ENCODE measurements at regions not wholly inside any gene's neighbourhood (a gene's known extent, or its start where the extent isn't known, plus 50 kb on each side); places are given as distances from the start of the nearest gene placed in this dataset.
"Not testable (repeated sequence)": the region's sequence is repeated elsewhere in the genome, so short reads cannot be mapped to it uniquely, and the experiment has no call there.

- DNase-seq = no peak
- Mint-ChIP-seq H3K27me3 (peaks cover 3% of the 10 kb centered on the region), H3K4me3 (no peak overlapping the region), H3K4me1 (peaks cover 2% of the 10 kb centered on the region), H3K36me3 (ENCODE audit: low read depth) (no peaks in the 10 kb centered on the region), H3K9me3 (no peaks in the 10 kb centered on the region), H3K27ac (no peak overlapping the region)
- ChIA-PET CTCF (no interaction called here), POLR2A (no interaction called here)
Measured at GRCh38 chr1:233722212-233722979, 108.5 kb downstream of the KCNK1 start.

DNA sequence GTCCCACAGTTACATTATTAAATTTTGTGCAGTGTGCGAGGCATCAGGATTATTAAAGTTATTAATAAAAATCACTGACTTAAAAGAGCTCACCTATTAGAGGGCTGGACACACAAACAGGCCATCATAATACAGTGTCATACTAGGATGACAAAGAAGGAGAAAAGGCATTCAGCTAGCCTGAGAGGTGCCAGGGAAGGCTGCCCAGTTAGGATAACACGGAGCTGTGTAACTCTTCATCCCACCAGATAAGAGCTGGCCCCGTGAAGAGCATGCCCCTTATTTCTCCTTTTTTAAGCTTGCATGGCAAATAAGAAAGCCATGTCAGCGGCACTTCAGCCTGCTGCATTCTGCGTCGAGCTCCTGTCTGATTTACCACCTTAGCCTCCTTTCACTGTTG lies 109.5 kb downstream of the KCNK1 start:
- no peak for DNase-seq
- no peaks in the 10 kb centered on the region for H3K36me3 Mint-ChIP-seq (ENCODE audit: low read depth)
- no peak overlapping the region for H3K27ac Mint-ChIP-seq
- ChIA-PET POLR2A (no interaction called here), CTCF (no interaction called here)
- peaks cover 3% of the 10 kb centered on the region for H3K27me3 Mint-ChIP-seq
- no peak overlapping the region for H3K4me3 Mint-ChIP-seq
- peaks cover 2% of the 10 kb centered on the region for H3K4me1 Mint-ChIP-seq
- no peaks in the 10 kb centered on the region for H3K9me3 Mint-ChIP-seq

- DNase-seq; H3K27me3 Mint-ChIP-seq; H3K27ac Mint-ChIP-seq; POLR2A ChIA-PET; H3K9me3 Mint-ChIP-seq; CTCF ChIA-PET; H3K4me1 Mint-ChIP-seq; H3K4me3 Mint-ChIP-seq; H3K36me3 Mint-ChIP-seq (ENCODE audit: low read depth): not testable (repeated sequence)
Measured at GRCh38 chr1:233724131-233724631, 110.3 kb downstream of the KCNK1 start.

GRCh38 chr1:233725423-233725822 lies 111.5 kb downstream of the KCNK1 start:
- ChIA-PET POLR2A (no interaction called here), CTCF (no interaction called here)
- H3K4me1 Mint-ChIP-seq = peaks cover 2% of the 10 kb centered on the region
- H3K27ac Mint-ChIP-seq = no peak overlapping the region
- peaks cover 3% of the 10 kb centered on the region for H3K27me3 Mint-ChIP-seq
- H3K4me3 Mint-ChIP-seq = no peak overlapping the region
- no peak for DNase-seq
- no peaks in the 10 kb centered on the region for H3K36me3 Mint-ChIP-seq (ENCODE audit: low read depth)
- H3K9me3 Mint-ChIP-seq = no peaks in the 10 kb centered on the region

DNA sequence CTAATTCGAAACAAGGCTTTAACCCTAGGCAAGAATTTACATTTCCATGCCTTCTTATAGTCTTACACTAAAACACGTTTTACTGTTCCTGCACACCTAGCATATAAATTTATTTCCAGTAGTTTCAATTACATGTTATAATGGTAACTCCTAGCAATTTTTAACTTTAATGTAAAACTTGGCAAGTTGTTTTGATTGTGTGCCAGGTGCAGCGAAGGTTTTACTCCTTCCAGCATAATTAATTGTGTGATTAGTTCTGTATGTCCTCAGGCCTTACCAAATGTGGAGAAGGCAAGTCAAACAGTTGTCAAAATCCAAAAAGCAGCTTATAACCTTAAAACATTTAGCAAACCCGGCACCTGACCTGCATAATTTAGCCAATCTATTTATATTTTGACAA lies 114.8 kb downstream of the KCNK1 start:
- CTCF ChIA-PET = no interaction called here
- H3K27me3 Mint-ChIP-seq = peaks cover 3% of the 10 kb centered on the region
- H3K4me3 Mint-ChIP-seq = no peak overlapping the region
- no peaks in the 10 kb centered on the region for H3K9me3 Mint-ChIP-seq
- POLR2A ChIA-PET = no interaction called here
- no peak overlapping the region for H3K27ac Mint-ChIP-seq
- no peaks in the 10 kb centered on the region for H3K4me1 Mint-ChIP-seq
- no peaks in the 10 kb centered on the region for H3K36me3 Mint-ChIP-seq (ENCODE audit: low read depth)
- no peak for DNase-seq

DNA sequence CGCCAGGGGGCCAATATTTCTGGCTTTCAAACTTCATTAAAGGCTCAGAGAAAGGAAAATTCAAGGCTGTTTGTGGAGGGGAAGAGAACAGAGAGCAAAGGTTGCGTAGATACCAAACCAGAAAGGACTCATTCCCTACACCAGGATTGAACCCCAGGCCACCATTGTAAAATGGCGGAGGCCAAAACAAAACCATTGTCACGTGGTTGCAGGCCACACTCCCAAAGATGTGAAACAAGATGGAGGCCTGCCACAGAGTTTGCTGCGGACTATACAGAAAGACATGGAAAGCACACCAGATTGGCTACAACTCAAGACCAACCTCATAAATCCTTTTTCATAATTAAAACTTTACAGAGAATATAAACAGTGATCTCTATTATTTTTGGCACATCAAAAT lies 116.5 kb downstream of the KCNK1 start:
- no peak overlapping the region for H3K4me3 Mint-ChIP-seq
- peaks cover 3% of the 10 kb centered on the region for H3K27me3 Mint-ChIP-seq
- H3K9me3 Mint-ChIP-seq = no peaks in the 10 kb centered on the region
- no peaks in the 10 kb centered on the region for H3K36me3 Mint-ChIP-seq (ENCODE audit: low read depth)
- H3K4me1 Mint-ChIP-seq = no peaks in the 10 kb centered on the region
- H3K27ac Mint-ChIP-seq = no peak overlapping the region
- ChIA-PET POLR2A (no interaction called here), CTCF (no interaction called here)
- no peak for DNase-seq

DNA sequence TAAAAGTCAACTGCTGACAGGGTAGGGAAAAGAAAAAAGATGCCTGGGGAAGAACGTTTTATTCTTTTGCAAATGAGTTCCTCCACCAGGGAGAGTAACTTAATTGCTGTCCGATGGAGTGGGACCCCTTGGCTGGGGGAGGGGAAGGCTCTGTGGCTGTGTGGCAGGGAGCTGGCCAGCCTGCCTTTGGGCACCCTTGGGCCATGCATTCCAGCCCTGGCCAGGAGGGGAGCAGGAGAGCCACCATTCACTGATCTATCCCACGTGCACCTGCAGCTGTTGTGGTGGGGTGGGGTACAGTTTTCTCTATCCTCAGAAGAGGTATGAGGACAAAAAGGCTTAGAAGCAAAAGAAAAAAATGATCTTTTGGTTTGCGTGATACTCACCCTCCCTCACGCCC lies 116.9 kb downstream of the KCNK1 start:
- CTCF ChIA-PET = no interaction called here
- POLR2A ChIA-PET = no interaction called here
- no peaks in the 10 kb centered on the region for H3K36me3 Mint-ChIP-seq (ENCODE audit: low read depth)
- H3K4me3 Mint-ChIP-seq = no peak overlapping the region
- no peaks in the 10 kb centered on the region for H3K9me3 Mint-ChIP-seq
- H3K27ac Mint-ChIP-seq = no peak overlapping the region
- no peaks in the 10 kb centered on the region for H3K4me1 Mint-ChIP-seq
- DNase-seq = no peak
- H3K27me3 Mint-ChIP-seq = peaks cover 6% of the 10 kb centered on the region

GRCh38 chr1:233732206-233732605 lies 118.3 kb downstream of the KCNK1 start:
- no peak for DNase-seq
- Mint-ChIP-seq H3K27me3 (peaks cover 3% of the 10 kb centered on the region), H3K4me1 (no peaks in the 10 kb centered on the region), H3K4me3 (no peak overlapping the region), H3K27ac (no peak overlapping the region), H3K36me3 (ENCODE audit: low read depth) (no peaks in the 10 kb centered on the region), H3K9me3 (no peaks in the 10 kb centered on the region)
- ChIA-PET CTCF (no interaction called here), POLR2A (no interaction called here)

GRCh38 chr1:233734456-233734855 lies 120.5 kb downstream of the KCNK1 start:
- no peak for DNase-seq
- Mint-ChIP-seq H3K27me3 (peaks cover 6% of the 10 kb centered on the region), H3K36me3 (ENCODE audit: low read depth) (no peaks in the 10 kb centered on the region), H3K4me1 (no peaks in the 10 kb centered on the region), H3K27ac (no peak overlapping the region), H3K4me3 (no peak overlapping the region), H3K9me3 (no peaks in the 10 kb centered on the region)
- POLR2A ChIA-PET = no interaction called here
- CTCF ChIA-PET = no interaction called here

DNA sequence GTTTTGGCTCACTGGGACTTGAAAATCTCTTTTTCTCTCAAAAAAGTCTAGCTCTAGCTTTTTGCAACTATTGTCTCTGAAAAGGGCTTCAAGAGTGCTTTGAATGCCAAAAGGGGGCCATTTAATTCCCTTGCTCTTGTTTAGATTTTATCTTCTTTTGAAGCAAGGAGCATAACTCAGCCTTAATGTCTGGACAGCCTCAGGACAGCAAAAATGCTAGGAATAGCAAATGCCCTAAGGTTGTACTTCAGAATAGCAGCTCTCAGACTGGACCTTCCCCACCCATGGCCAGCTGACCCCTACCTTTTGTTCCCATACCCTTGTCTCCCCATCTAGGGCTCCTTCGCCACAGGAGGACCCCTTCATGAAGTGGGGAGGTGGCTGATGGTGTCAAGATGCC lies 121.4 kb downstream of the KCNK1 start:
- no peak overlapping the region for H3K4me3 Mint-ChIP-seq
- no peak for DNase-seq
- peaks cover 6% of the 10 kb centered on the region for H3K27me3 Mint-ChIP-seq
- CTCF ChIA-PET = no interaction called here
- no peak overlapping the region for H3K27ac Mint-ChIP-seq
- POLR2A ChIA-PET = no interaction called here
- H3K9me3 Mint-ChIP-seq = no peaks in the 10 kb centered on the region
- no peaks in the 10 kb centered on the region for H3K4me1 Mint-ChIP-seq
- H3K36me3 Mint-ChIP-seq (ENCODE audit: low read depth) = no peaks in the 10 kb centered on the region

DNA sequence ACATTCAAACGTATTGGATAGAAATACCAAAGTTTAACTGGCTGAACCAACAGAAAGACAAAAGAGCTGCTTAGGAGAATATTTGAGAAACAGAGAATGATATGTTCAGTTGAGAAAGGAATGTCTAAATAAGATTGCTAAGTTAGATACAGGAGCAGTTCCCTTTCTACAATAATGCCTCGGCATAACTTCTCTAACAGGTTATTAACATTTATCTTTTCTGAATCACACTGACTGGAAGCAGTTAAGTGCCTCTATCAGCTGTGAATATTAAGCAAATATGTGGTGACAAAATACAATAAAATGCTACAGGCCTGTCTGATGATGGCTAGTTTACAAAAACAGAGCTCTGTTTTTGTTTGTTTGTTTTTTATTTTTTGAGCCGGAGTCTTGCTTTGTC lies 121.9 kb downstream of the KCNK1 start:
- Mint-ChIP-seq H3K27me3 (peaks cover 6% of the 10 kb centered on the region), H3K4me3 (no peak overlapping the region), H3K27ac (no peak overlapping the region), H3K9me3 (no peaks in the 10 kb centered on the region), H3K4me1 (no peaks in the 10 kb centered on the region), H3K36me3 (ENCODE audit: low read depth) (no peaks in the 10 kb centered on the region)
- DNase-seq = no peak
- POLR2A ChIA-PET = no interaction called here
- CTCF ChIA-PET = no interaction called here

GRCh38 chr1:233737341-233737740 lies 123.4 kb downstream of the KCNK1 start:
- DNase-seq = no peak
- Mint-ChIP-seq H3K36me3 (ENCODE audit: low read depth) (no peaks in the 10 kb centered on the region), H3K4me1 (no peaks in the 10 kb centered on the region), H3K27ac (no peak overlapping the region), H3K4me3 (no peak overlapping the region), H3K9me3 (no peaks in the 10 kb centered on the region), H3K27me3 (peaks cover 6% of the 10 kb centered on the region)
- ChIA-PET CTCF (no interaction called here), POLR2A (no interaction called here)

GRCh38 chr1:233738396-233738795 lies 124.5 kb downstream of the KCNK1 start:
- H3K27ac Mint-ChIP-seq = no peak overlapping the region
- no peak overlapping the region for H3K4me3 Mint-ChIP-seq
- H3K4me1 Mint-ChIP-seq = no peaks in the 10 kb centered on the region
- ChIA-PET CTCF (no interaction called here), POLR2A (no interaction called here)
- no peaks in the 10 kb centered on the region for H3K36me3 Mint-ChIP-seq (ENCODE audit: low read depth)
- H3K27me3 Mint-ChIP-seq = peaks cover 9% of the 10 kb centered on the region
- no peak for DNase-seq
- H3K9me3 Mint-ChIP-seq = no peaks in the 10 kb centered on the region

GRCh38 chr1:233738850-233739249 lies 124.9 kb downstream of the KCNK1 start:
- Mint-ChIP-seq H3K4me3 (no peak overlapping the region), H3K27ac (no peak overlapping the region), H3K27me3 (peaks cover 9% of the 10 kb centered on the region), H3K9me3 (no peaks in the 10 kb centered on the region), H3K4me1 (no peaks in the 10 kb centered on the region), H3K36me3 (ENCODE audit: low read depth) (no peaks in the 10 kb centered on the region)
- ChIA-PET POLR2A (no interaction called here), CTCF (no interaction called here)
- no peak for DNase-seq

Measured in activated CD4-positive, alpha-beta memory T cell treated with anti-CD3 and anti-CD28 coated beads, Interleukin-2, amount 10 ng/mL, durations not matched to agents 7 days and 5 days (primary cell).